Thoracic aorta (tissue), 2 donors: ENCODE measurements at regions not wholly inside any gene's neighbourhood (a gene's known extent, or its start where the extent isn't known, plus 50 kb on each side); places are given as distances from the start of the nearest gene placed in this dataset.

ENCODE experiments used
- ATAC-seq: fragments of 150-250 bp; one replicate; pipeline ENCODE4 v1.8.0; 2017; ENCODE audit warnings: low read depth; ENCODE audit not compliant: insufficient number of reproducible peaks, low FRiP score
- DNase-seq: peaks from one replicate; pipeline ENCODE4 v3.0.0-alpha.2; 2020; ENCODE audit warnings: low spot score
- H3K27ac ChIP-seq, 2 donors: fragments of 200-600 bp; sonication (generic); 1 replicate in 1 of 2; 2 replicates in 1 of 2; pipeline ENCODE4 v1.5.1; 2016; ENCODE audit warnings: mild to moderate bottlenecking in 2 of 2, moderate library complexity in 2 of 2
- H3K27me3 ChIP-seq: fragments of 200-600 bp; sonication (generic); replicated peaks from 2 replicates; pipeline ENCODE4 v1.6.0; 2016; ENCODE audit warnings: mild to moderate bottlenecking; ENCODE audit not compliant: insufficient read depth
- H3K36me3 ChIP-seq: fragments of 200-600 bp; sonication (generic); one replicate; pipeline ENCODE4 v1.5.1; 2016
- H3K4me1 ChIP-seq, 2 donors: fragments of 200-600 bp; sonication (generic); 1 replicate in 1 of 2; 2 replicates in 1 of 2; pipeline versions ENCODE4 v1.5.1 to v1.6.0; 2016; ENCODE audit warnings: low read depth in 2 of 2, mild to moderate bottlenecking in 1 of 2; ENCODE audit not compliant: control insufficient read depth in 1 of 2
- H3K4me3 ChIP-seq: fragments of 200-600 bp; sonication (generic); 2 replicates; pipeline ENCODE4 v1.5.1; 2016; ENCODE audit warnings: mild to moderate bottlenecking
- H3K9me3 ChIP-seq: fragments of 200-600 bp; sonication (generic); 2 replicates; pipeline ENCODE4 v1.5.1; 2016
- TF ChIP-seq, protein P1 (sequence below): fragments of 200-600 bp; sonication (generic); IDR thresholded peaks from one replicate; pipeline ENCODE4 v1.5.1; 2019; ENCODE audit warnings: antibody characterized with exemption

DNA sequence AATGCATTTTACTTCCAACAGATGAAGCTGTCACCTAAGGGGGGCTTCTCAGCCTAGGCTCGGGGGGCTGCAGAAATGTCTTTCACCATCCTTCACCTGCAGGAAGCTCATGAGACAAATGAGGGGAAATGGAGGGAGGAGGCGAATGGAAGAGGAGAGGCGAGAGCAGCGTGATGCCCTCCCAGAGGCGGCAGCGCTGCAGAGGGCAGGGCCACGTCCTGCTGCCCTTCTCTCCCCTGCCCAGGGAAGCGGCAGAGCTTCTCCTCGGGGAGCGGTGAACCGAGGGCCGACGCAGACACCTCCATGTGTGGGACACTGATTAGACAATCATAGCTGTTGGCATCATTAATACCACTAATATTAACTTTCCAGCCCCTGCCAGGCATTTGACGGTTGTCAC is 78.3 kb downstream of the SERPINA3 start:
- Histone ChIP-seq H3K9me3 (no peaks in the 10 kb centered on the region), H3K4me3 (no peak overlapping the region), H3K4me1 (no peaks in the 10 kb centered on the region), H3K36me3 (no peaks in the 10 kb centered on the region), H3K27ac (no peak overlapping the region), H3K27me3 (no peaks in the 10 kb centered on the region)
- no peak for DNase-seq
- no peak for ATAC-seq
- TF ChIP-seq, protein P1, sequence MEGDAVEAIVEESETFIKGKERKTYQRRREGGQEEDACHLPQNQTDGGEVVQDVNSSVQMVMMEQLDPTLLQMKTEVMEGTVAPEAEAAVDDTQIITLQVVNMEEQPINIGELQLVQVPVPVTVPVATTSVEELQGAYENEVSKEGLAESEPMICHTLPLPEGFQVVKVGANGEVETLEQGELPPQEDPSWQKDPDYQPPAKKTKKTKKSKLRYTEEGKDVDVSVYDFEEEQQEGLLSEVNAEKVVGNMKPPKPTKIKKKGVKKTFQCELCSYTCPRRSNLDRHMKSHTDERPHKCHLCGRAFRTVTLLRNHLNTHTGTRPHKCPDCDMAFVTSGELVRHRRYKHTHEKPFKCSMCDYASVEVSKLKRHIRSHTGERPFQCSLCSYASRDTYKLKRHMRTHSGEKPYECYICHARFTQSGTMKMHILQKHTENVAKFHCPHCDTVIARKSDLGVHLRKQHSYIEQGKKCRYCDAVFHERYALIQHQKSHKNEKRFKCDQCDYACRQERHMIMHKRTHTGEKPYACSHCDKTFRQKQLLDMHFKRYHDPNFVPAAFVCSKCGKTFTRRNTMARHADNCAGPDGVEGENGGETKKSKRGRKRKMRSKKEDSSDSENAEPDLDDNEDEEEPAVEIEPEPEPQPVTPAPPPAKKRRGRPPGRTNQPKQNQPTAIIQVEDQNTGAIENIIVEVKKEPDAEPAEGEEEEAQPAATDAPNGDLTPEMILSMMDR, result no peak

DNA sequence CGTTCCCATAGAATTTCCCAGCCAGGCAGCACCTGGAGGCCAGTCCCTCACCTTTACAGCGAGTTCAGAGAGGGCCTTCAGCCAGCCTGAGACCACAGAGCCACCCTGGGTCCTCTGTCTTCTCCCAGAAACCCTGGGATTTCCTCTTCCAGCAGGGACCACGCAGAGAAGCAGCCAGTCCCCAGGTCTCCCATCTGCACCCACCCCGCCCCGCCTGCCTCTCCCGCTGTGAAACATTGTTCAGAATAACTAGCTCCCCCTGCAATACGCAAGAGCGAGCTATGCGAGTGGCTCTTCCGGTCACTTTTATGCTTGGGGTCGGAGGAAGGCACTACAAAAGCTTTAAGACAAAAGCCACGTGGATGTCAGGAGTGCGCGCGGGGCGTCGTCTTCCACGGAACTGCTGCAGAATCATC is 77.8 kb downstream of the SERPINA3 start:
- H3K4me1 ChIP-seq, result no peaks in the 10 kb centered on the region
- ATAC-seq, result no peak
- H3K27ac ChIP-seq, result no peak overlapping the region
- H3K9me3 ChIP-seq, result no peaks in the 10 kb centered on the region
- no peaks in the 10 kb centered on the region for H3K27me3 ChIP-seq
- no peak overlapping the region for H3K4me3 ChIP-seq
- H3K36me3 ChIP-seq, result no peaks in the 10 kb centered on the region
- no peak for DNase-seq
- TF ChIP-seq, protein P1, result no peak

DNA sequence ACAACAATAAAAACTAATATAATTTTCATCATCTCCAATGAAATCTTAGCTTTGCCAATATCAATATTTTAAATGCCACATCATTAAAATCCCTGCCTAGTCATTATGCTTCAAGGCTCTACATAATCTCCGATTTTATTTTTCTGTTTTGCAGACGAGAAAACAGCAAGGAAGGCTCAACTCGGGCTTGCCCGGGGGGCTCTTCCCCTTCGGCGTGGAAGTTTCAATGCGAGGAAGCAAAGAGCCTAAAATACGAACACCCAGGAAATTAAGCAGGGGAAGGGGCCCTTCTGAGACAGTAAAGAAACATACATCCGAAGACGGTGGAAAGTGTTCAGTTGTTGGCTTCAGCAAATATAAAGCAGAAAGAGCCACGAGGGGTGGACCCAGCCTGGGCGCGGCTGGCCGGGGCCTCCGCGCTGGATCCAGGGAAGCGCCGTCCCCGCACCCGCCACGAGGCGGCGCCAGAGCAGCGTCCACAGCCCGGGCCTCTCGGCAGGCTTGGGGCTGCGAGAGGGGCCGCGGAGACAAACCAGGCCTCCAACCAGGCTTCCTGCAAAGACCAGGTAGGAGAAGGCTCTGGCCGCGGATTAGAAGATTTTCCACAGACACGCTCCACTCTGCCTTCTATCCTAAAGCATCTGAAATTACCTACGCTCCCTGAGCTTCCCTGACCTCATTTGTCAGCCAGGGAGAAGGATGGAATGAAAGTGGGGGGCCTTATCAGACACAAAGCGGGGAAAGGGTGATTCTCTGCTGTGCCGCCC is 77.2 kb downstream of the SERPINA3 start:
- Histone ChIP-seq H3K27ac (no peak overlapping the region), H3K36me3 (no peaks in the 10 kb centered on the region), H3K27me3 (no peaks in the 10 kb centered on the region), H3K4me3 (peak overlapping the region; percentile 55), H3K4me1 (no peaks in the 10 kb centered on the region), H3K9me3 (no peaks in the 10 kb centered on the region)
- ATAC-seq (peak; percentile 67), DNase-seq (no peak)
- TF ChIP-seq, protein P1, result peak; percentile 97

DNA sequence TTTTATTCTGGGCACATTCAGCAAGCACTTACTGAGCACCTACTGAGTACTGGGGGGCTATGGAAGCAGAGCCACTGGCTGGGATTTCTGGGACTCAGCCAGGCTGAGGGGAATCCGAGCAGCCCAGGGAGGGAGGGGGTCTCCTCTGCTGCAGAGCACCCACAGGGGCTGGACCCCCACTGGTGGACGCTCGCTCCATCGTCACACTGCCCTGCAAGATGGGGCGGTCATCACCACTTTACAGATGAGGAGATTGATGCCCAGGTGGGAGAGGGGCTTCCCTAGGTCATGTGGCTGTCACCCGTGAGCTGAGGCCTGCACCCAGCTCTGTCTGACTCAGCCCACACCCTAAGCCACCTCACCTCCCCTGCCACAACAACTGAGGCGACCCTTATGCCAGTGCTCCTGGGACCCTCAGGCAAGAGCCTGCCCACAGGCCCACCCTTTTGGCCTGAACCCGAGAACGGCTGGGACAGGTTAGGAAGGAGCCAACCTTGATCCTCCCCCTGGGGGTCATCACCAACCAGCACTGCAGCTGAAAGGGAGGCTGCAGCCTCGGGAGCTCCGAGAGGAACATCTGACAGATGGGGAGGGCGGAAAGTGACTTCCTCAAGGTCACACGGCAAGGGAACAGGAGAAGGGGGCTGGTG is 74.4 kb downstream of the SERPINA3 start:
- H3K27me3 ChIP-seq, result no peaks in the 10 kb centered on the region
- TF ChIP-seq, protein P1, result no peak
- H3K4me3 ChIP-seq, result no peak overlapping the region
- H3K9me3 ChIP-seq, result no peaks in the 10 kb centered on the region
- no peak overlapping the region for H3K27ac ChIP-seq
- DNase-seq, result no peak
- no peaks in the 10 kb centered on the region for H3K4me1 ChIP-seq
- no peaks in the 10 kb centered on the region for H3K36me3 ChIP-seq
- no peak for ATAC-seq

DNA sequence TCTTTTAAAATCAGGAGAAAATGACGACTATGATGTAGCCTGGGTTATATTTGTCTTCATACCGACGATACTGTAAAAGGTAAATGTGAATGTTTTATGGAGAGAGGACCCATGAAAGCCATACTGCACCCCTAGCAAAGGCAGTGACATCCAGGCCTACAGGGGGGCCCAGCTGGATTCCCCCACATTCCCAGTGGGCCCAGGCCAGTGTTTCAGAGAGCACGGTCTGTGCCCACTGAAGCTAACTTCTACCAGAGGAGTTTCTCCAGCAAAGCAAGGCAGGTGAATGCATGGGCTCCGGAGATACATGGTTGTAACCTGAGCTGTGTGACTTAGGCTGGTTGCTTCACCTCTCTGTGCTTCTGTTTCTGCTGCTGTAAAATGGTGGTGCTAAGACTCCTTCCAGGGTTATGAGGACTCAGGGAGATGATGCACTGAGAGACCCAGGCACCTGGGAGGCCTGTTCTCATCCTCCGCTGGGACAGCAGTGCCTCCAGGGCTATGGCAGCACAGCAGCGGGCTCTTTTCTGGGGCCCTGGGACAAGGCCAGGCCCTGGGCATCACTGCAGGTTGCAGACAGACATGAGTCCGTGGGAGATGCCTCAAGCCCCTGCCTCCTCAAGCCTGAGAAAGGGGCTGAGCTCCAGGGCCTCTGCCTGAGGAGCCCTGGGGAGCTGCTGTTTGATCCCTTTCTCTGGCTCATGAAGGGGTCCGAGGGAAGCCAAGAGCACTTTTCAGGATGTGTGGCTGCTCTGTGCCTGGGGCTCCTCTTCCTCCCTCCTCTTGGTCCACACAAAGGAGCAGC is 73.7 kb downstream of the SERPINA3 start:
- no peak for ATAC-seq
- DNase-seq, result no peak
- Histone ChIP-seq H3K36me3 (no peaks in the 10 kb centered on the region), H3K4me3 (no peak overlapping the region), H3K4me1 (no peaks in the 10 kb centered on the region), H3K9me3 (no peaks in the 10 kb centered on the region), H3K27me3 (no peaks in the 10 kb centered on the region), H3K27ac (no peak overlapping the region)
- TF ChIP-seq, protein P1, result no peak
